ENCODE measurements at regions not wholly inside any gene's neighbourhood (a gene's known extent, or its start where the extent isn't known, plus 50 kb on each side); places are given as distances from the start of the nearest gene placed in this dataset.

GRCh38 chr13:107244241-107244640 lies 676.3 kb upstream of the ARGLU1 start:
- TF ChIP-seq CTCF (IDR thresholded peaks at IDR 0.05) (no peak), NFE2L1 (CRISPR knock-in tag; IDR thresholded peaks at IDR 0.05) (no peak), ATF2 (CRISPR knock-in tag; IDR thresholded peaks at IDR 0.05; ENCODE audit: borderline replicate concordance, low read depth) (no peak), USF1 (CRISPR knock-in tag; IDR thresholded peaks at IDR 0.05) (no peak), USF2 (CRISPR knock-in tag; IDR thresholded peaks at IDR 0.05) (no peak), PRDM15 (CRISPR knock-in tag; IDR thresholded peaks at IDR 0.05) (no peak), ZBTB21 (CRISPR knock-in tag; IDR thresholded peaks at IDR 0.05; ENCODE audit: borderline replicate concordance) (no peak), TEAD4 (CRISPR knock-in tag; IDR thresholded peaks at IDR 0.05) (no peak), STAT6 (CRISPR knock-in tag; conservative IDR thresholded peaks at IDR 0.05; ENCODE audit: low read depth) (no peak), SP1 (CRISPR knock-in tag; conservative IDR thresholded peaks at IDR 0.05) (no peak), IRF2 (CRISPR knock-in tag; IDR thresholded peaks at IDR 0.05; ENCODE audit: borderline replicate concordance, low read depth) (no peak), FOXP1 (CRISPR knock-in tag; IDR thresholded peaks at IDR 0.05; ENCODE audit: borderline replicate concordance) (no peak), ZMAT4 (CRISPR knock-in tag; IDR thresholded peaks at IDR 0.05) (no peak)
